Activated CD4-positive, alpha-beta T cell treated with anti-CD3 and anti-CD28 coated beads for 36 hours (primary cell): ENCODE measurements at regions not wholly inside any gene's neighbourhood (a gene's known extent, or its start where the extent isn't known, plus 50 kb on each side); places are given as distances from the start of the nearest gene placed in this dataset.

ENCODE experiments used
- ATAC-seq: fragments of 200-7000 bp; cut with Tn5 transposase; one replicate; pipeline ENCODE4 v1.10.0; 2021; ENCODE audit warnings: mild to moderate bottlenecking, moderate library complexity
- CTCF ChIA-PET: fragments of 350-600 bp; sonication (Branson Sonifier 250); formaldehyde crosslinking; loops from one replicate; lab custom pipeline; 2021; ENCODE audit warnings: antibody characterized with exemption; lab: Charles Lee
- POLR2A ChIA-PET: fragments of 350-600 bp; sonication (Branson Sonifier 250); formaldehyde crosslinking; loops from one replicate; lab custom pipeline; 2021; ENCODE audit warnings: antibody characterized with exemption, inconsistent platforms; lab: Charles Lee
- DNase-seq: peaks from one replicate; pipeline ENCODE4 v3.0.0-alpha.2; 2020
- H3K27ac Mint-ChIP-seq: one replicate; pipeline ENCODE4 v1.8.0; 2021; ENCODE audit warnings: mixed read lengths
- H3K27me3 Mint-ChIP-seq: one replicate; pipeline ENCODE4 v1.8.0; 2021; ENCODE audit warnings: mixed read lengths
- H3K36me3 Mint-ChIP-seq: one replicate; pipeline ENCODE4 v1.8.0; 2021; ENCODE audit warnings: low read depth, mixed read lengths
- H3K4me1 Mint-ChIP-seq: one replicate; pipeline ENCODE4 v1.8.0; 2021; ENCODE audit warnings: mixed read lengths
- H3K4me3 Mint-ChIP-seq: one replicate; pipeline ENCODE4 v1.8.0; 2021; ENCODE audit warnings: mild to moderate bottlenecking, moderate library complexity, mixed read lengths
- H3K9me3 Mint-ChIP-seq: one replicate; pipeline ENCODE4 v1.8.0; 2021; ENCODE audit warnings: low read depth, mixed read lengths
- intact Hi-C, 2 experiments: fragments of 100-400 bp; cut with DNase I in 1 of 2; cut with micrococcal nuclease in 1 of 2; formaldehyde crosslinking; loops; one replicate each; pipeline versions ENCODE4 v1.14.2 to v1.15.1; 2022 to 2024; cut with DNase I, micrococcal nuclease

DNA sequence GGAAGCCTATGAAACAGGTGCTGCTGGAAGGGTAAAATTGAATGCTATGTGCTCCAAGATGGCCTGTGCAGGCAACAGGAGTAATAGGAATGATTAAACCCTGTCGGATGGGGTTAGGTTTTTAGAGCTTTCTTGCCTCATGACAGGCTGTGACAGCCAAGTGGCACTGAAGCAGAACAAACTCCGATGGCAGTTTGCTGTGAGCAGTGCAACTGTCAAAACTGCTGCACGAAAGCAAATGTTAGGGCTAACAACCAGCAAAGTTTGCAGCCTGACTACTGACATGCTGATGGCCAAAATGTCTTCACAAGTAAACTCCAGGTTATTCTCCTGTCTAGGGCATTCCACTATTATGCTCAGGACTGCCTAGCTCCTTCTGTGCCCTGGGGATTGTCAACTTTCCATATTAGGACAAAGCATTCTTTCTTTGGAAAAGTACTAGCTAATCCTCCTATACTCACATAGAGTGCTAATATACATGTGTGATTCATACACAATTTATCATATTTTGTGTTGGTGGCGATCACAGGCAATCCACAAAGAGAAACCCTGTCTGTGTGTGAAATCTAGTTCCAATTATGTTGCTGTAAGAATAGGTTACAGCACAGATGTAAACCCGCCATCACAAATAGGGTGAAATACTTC lies 486.6 kb upstream of the TENM3 start:
- POLR2A ChIA-PET: no interaction called here
- CTCF ChIA-PET: no interaction called here
- no peak for ATAC-seq
- DNase-seq: no peak
- peaks cover 3% of the 10 kb centered on the region for H3K9me3 Mint-ChIP-seq
- intact Hi-C loops: no loop called here
- no peak overlapping the region for H3K4me3 Mint-ChIP-seq
- H3K36me3 Mint-ChIP-seq: no peaks in the 10 kb centered on the region
- H3K27me3 Mint-ChIP-seq: no peaks in the 10 kb centered on the region
- no peak overlapping the region for H3K27ac Mint-ChIP-seq
- H3K4me1 Mint-ChIP-seq: no peaks in the 10 kb centered on the region

DNA sequence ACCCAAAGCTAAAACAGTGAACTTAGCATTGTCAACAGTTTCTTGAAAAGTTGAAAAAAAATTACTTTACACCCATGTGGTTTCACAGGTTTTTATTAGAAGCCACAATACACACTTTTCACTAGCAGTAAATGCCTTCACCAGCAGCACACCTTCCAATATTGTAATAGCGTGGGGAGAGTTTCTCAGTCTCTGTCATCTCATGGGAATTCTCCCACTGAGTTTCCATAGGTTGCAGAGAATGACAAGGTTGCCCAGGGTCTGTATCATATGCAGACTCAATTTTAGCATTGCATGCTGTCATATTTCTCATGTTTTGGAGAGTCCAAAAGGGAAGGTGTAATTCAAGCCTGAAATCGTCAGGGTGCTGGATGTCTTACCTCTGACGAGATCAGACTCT lies 486.1 kb upstream of the TENM3 start:
- no peaks in the 10 kb centered on the region for H3K36me3 Mint-ChIP-seq
- intact Hi-C loops: no loop called here
- DNase-seq (no peak), ATAC-seq (no peak)
- H3K27ac Mint-ChIP-seq: no peak overlapping the region
- H3K27me3 Mint-ChIP-seq: no peaks in the 10 kb centered on the region
- ChIA-PET CTCF (no interaction called here), POLR2A (no interaction called here)
- H3K9me3 Mint-ChIP-seq: peaks cover 3% of the 10 kb centered on the region
- no peaks in the 10 kb centered on the region for H3K4me1 Mint-ChIP-seq
- no peak overlapping the region for H3K4me3 Mint-ChIP-seq

DNA sequence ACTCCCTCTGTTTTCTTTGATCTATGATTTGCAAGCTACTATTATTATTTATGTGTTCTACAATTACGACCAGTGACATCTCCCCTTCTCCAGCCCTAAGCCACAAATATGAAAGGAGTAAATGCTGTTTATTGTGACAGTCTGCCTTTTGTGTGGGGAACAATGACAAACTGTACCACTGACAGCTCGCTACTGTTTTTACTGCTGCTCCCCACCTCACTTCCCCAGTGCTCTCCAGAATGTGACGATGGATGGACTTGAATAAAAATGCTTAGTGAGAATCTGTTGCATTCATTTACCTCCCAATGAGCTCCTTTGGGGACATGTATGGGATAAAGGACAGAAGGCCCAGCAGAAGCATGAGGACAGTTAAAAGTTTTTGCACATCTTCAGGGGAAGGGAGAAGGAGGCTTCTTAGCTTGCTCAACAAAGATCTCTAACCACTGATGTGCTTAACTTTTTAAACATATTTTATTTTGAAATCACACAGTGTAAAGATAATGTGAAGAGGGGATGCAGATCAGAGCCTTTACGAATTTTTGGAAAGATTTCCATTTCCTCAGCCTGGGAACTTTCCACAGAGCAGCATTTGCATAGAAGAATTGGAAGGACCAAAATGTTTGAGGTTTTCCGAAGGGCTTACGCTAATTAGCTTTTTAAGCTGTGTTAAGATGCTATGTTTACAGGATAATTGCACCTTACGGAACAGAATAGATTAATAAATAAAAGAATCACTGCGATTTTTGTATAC lies 485.1 kb upstream of the TENM3 start:
- DNase-seq: no peak
- intact Hi-C loops: no loop called here
- Mint-ChIP-seq H3K4me1 (no peaks in the 10 kb centered on the region), H3K36me3 (no peaks in the 10 kb centered on the region), H3K27me3 (no peaks in the 10 kb centered on the region), H3K9me3 (peaks cover 4% of the 10 kb centered on the region), H3K4me3 (no peak overlapping the region), H3K27ac (no peak overlapping the region)
- ChIA-PET POLR2A (no interaction called here), CTCF (no interaction called here)
- no peak for ATAC-seq

DNA sequence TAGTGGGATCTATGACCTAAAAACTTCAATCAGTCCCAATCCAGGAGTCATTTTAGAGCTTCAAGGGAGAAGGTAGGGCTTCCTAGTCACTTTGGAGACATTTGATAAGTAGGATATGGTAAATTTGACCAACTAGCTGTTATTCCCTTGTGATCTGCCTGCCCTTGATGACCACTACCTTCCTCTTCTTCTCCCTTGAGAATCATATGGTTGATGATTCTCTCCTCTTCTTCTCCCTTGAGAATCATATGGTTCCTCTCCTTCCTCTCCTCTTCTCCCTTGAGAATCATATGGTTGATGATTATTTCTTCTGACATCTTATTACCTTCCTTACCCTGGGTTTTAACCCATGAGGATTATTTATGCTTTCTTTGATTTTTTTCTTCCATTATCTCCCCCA lies 482.6 kb upstream of the TENM3 start:
- intact Hi-C loops: no loop called here
- H3K27me3 Mint-ChIP-seq: no peaks in the 10 kb centered on the region
- DNase-seq (no peak), ATAC-seq (no peak)
- H3K9me3 Mint-ChIP-seq: peaks cover 1% of the 10 kb centered on the region
- H3K4me3 Mint-ChIP-seq: no peak overlapping the region
- no peak overlapping the region for H3K27ac Mint-ChIP-seq
- CTCF ChIA-PET: no interaction called here
- no peaks in the 10 kb centered on the region for H3K36me3 Mint-ChIP-seq
- no peaks in the 10 kb centered on the region for H3K4me1 Mint-ChIP-seq
- POLR2A ChIA-PET: no interaction called here

DNA sequence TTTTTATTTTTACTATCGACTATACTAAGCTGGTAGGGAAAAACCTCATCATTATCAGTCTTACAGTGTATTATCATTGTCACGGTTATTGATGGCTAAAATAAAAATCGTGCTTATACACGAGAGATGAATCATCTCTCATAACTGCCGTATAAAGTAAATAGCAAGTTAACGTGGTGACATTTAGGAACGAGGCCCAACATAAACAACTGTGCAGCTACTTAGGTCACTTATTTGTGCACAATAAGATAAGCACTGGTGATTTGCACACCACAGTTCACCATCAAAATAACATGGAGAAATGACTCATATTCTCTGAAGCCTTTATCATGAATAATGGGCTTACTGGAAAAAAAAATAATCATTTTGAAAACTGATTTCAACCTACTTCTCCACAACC lies 482.0 kb upstream of the TENM3 start:
- H3K27ac Mint-ChIP-seq: no peak overlapping the region
- ATAC-seq: no peak
- no peak overlapping the region for H3K4me3 Mint-ChIP-seq
- peaks cover 1% of the 10 kb centered on the region for H3K9me3 Mint-ChIP-seq
- CTCF ChIA-PET: no interaction called here
- no peak for DNase-seq
- no peaks in the 10 kb centered on the region for H3K4me1 Mint-ChIP-seq
- intact Hi-C loops: no loop called here
- POLR2A ChIA-PET: no interaction called here
- no peaks in the 10 kb centered on the region for H3K27me3 Mint-ChIP-seq
- H3K36me3 Mint-ChIP-seq: no peaks in the 10 kb centered on the region

DNA sequence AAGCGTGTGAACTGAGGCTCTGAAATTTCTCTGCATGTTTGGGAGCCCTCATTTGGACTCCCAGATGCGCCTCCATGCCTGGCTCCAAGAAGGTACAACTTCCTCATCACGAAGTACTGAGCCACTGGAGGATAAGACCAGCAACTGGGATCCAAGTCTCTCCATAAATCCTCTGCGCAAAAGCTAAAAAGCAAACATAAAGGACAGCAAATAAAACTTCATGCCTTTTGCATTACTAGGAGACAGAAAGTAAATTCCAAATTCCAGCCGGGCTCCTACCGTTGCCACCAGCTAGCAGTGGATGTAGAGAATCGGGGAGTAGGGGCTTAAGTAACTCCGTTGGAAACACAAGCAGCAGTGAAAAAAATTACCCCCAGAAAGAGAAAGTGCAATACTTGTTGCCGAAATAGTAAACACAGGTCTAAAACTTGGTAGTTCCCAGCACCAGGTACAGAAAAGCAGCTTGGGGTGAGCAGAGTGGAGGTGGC lies 477.1 kb upstream of the TENM3 start:
- CTCF ChIA-PET: no interaction called here
- H3K4me3 Mint-ChIP-seq: no peak overlapping the region
- POLR2A ChIA-PET: no interaction called here
- ATAC-seq (no peak), DNase-seq (no peak)
- intact Hi-C loops: no loop called here
- H3K36me3 Mint-ChIP-seq: no peaks in the 10 kb centered on the region
- no peak overlapping the region for H3K27ac Mint-ChIP-seq
- H3K4me1 Mint-ChIP-seq: no peaks in the 10 kb centered on the region
- H3K27me3 Mint-ChIP-seq: no peaks in the 10 kb centered on the region
- H3K9me3 Mint-ChIP-seq: peaks cover 3% of the 10 kb centered on the region

DNA sequence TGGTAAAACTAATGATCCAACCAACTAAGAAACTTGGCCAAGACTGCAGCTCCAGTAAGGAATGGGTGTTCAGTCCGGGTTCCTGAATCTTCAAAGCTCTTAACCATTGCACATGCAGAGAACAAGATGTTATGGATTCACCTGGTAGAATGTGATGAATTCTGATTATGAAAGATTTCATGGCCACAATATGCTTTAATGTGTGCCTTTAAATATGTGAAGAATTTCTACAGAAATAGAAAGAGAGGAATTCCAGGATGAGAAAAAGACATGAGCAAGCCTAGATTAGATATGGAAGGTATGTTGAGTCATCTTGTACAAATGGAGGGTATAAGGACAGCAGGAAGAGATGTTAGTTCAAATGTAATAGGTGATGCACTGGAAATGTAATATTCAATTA lies 472.2 kb upstream of the TENM3 start:
- ATAC-seq (no peak), DNase-seq (no peak)
- no peak overlapping the region for H3K27ac Mint-ChIP-seq
- H3K9me3 Mint-ChIP-seq: peaks cover 4% of the 10 kb centered on the region
- POLR2A ChIA-PET: no interaction called here
- no peak overlapping the region for H3K4me3 Mint-ChIP-seq
- no peaks in the 10 kb centered on the region for H3K36me3 Mint-ChIP-seq
- no peaks in the 10 kb centered on the region for H3K27me3 Mint-ChIP-seq
- CTCF ChIA-PET: interaction anchor here (0.6 kb wide), 1 partner anchor 21 kb away, joined by 3 read pairs; no protein-coding TSS in a partner anchor
- intact Hi-C loops: no loop called here
- H3K4me1 Mint-ChIP-seq: no peaks in the 10 kb centered on the region

DNA sequence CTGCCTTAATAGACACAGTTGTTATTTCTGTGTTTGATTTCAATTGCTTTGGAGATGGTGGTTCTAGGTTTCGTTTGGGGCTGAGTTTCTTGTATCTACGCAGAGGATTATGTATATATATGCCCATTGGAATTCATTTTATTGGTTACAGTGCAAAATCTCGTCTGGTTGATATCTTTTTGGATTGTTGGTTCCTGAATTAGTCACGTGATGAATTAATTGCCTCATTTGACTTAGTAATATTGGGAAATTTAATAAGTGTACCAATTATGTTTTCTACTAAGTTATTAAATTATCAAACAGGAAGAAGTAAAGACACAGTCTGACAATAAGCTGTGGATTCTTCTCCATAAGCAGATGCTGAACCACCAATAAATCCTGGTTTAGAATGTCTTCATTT lies 467.9 kb upstream of the TENM3 start:
- H3K4me1 Mint-ChIP-seq: no peaks in the 10 kb centered on the region
- H3K27me3 Mint-ChIP-seq: no peaks in the 10 kb centered on the region
- peaks cover 3% of the 10 kb centered on the region for H3K9me3 Mint-ChIP-seq
- no peak overlapping the region for H3K4me3 Mint-ChIP-seq
- H3K36me3 Mint-ChIP-seq: no peaks in the 10 kb centered on the region
- CTCF ChIA-PET: no interaction called here
- POLR2A ChIA-PET: no interaction called here
- intact Hi-C loops: no loop called here
- ATAC-seq: no peak
- no peak for DNase-seq
- H3K27ac Mint-ChIP-seq: no peak overlapping the region

DNA sequence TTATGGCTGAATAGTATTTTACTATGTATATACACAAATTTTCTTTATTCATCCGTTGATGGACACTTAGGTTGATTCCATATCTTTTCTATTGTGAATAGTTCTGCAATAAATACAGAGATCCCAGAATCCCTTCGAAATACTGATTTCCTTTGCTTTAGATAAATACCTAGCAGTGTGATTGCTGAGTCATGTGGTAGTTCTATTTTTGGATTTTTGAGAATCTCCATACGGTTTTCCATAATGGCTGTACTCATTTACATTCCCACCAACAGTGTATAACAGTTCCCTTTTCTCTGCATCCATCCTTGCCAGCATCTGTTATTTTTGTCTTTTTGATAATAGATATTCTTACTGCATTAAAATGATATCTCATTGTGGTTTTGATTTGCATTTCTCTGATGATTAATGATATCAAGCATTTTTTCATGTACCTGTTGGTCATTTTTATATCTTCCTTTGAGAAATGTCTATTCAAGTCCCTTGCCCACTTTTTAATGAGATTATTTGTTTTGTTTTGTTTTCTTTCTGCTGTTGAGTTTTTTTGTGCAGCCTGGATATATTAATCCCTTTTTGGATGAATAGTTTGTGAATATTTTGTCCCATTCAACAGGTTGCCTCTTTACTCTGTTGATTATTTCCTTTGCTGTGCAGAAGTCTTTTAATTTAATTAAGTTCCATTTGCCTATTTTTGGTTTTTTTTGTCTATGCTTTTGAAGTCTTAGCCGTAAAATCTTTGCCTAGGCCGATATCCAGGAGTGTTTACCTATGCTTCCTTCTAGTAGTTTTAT lies 466.7 kb upstream of the TENM3 start:
- no peak overlapping the region for H3K27ac Mint-ChIP-seq
- ATAC-seq (no peak), DNase-seq (no peak)
- H3K4me1 Mint-ChIP-seq: no peaks in the 10 kb centered on the region
- CTCF ChIA-PET: no interaction called here
- POLR2A ChIA-PET: interaction anchor here (0.7 kb wide), 1 partner anchor 332 kb away, joined by 3 read pairs; no protein-coding TSS in a partner anchor
- peaks cover 3% of the 10 kb centered on the region for H3K9me3 Mint-ChIP-seq
- intact Hi-C loops: no loop called here
- no peaks in the 10 kb centered on the region for H3K27me3 Mint-ChIP-seq
- H3K36me3 Mint-ChIP-seq: no peaks in the 10 kb centered on the region
- no peak overlapping the region for H3K4me3 Mint-ChIP-seq

DNA sequence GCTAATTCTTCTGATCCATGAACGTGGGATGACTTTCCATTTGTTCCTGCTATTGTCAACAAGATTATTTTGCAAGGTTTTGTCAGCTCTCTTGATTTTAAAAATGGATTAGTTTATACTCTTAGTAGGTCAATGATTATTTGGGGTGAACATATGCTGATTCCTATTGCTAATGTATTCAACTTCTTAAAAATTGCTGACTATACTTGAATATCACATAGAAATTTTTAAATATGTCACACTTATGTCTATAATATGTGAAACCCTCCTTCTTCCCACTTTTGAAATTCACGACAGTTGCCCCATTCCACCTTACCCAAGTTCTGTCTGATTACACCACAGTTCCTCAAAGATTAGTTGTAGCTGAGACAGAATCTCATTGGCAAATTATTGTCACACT lies 465.7 kb upstream of the TENM3 start:
- CTCF ChIA-PET: no interaction called here
- intact Hi-C loops: no loop called here
- H3K27me3 Mint-ChIP-seq: no peaks in the 10 kb centered on the region

DNA sequence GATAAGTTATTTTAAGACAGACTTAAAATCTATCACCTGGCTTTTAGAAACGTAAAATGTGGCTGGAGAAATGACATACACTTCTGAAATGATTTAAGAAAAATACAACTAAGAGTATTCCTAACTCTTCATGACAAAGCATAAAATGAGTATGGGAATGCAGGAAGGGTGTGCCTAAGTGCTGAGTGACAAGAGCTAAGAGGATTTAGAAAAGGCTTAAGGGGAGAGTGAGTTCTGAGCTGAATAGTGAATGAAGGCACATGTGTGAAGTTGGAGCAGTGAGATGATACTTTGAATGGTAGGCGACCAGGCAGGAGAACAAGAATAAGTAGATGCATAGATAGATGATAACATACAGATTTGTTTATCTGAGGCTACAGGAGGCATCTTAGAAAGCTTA lies 458.3 kb upstream of the TENM3 start:
- ATAC-seq (no peak), DNase-seq (no peak)
- H3K36me3 Mint-ChIP-seq: no peaks in the 10 kb centered on the region
- H3K27ac Mint-ChIP-seq: no peak overlapping the region
- H3K27me3 Mint-ChIP-seq: no peaks in the 10 kb centered on the region
- intact Hi-C loops: no loop called here
- ChIA-PET CTCF (no interaction called here), POLR2A (no interaction called here)
- no peak overlapping the region for H3K4me3 Mint-ChIP-seq
- peaks cover 11% of the 10 kb centered on the region for H3K9me3 Mint-ChIP-seq
- no peaks in the 10 kb centered on the region for H3K4me1 Mint-ChIP-seq

More for the DNA sequence above, 465.7 kb upstream of the TENM3 start:
- Mint-ChIP-seq H3K36me3 (no peaks in the 10 kb centered on the region), H3K4me3 (no peak overlapping the region), H3K27ac (no peak overlapping the region), H3K9me3 (peaks cover 3% of the 10 kb centered on the region), H3K4me1 (no peaks in the 10 kb centered on the region)
- no peak for ATAC-seq
- DNase-seq: no peak
- POLR2A ChIA-PET: interaction anchor here (0.7 kb wide), 1 partner anchor 334 kb away, joined by 3 read pairs; no protein-coding TSS in a partner anchor
